ENCODE measurements at regions not wholly inside any gene's neighbourhood (a gene's known extent, or its start where the extent isn't known, plus 50 kb on each side); places are given as distances from the start of the nearest gene placed in this dataset.

GRCh38 chr21:43269957-43270705 lies 101.3 kb downstream of the CRYAA start:
- H3K4me1 ChIP-seq = no peaks in the 10 kb centered on the region
- H3K36me3 ChIP-seq = no peaks in the 10 kb centered on the region
- DNase-seq = no peak
- no peak overlapping the region for H3K27ac ChIP-seq
- H3K9me3 ChIP-seq = no peaks in the 10 kb centered on the region
- no peak for TF ChIP-seq POLR2A (IDR thresholded peaks at IDR 0.05)
- TF ChIP-seq CTCF (IDR thresholded peaks at IDR 0.05) = no peak
- H3K27me3 ChIP-seq = no peaks in the 10 kb centered on the region
- H3K4me3 ChIP-seq = no peak overlapping the region

GRCh38 chr21:43269440-43269839 lies 100.6 kb downstream of the CRYAA start:
- peak in 1 of 3 donors; percentile 30 for DNase-seq
- no peak overlapping the region for H3K27ac ChIP-seq
- H3K4me3 ChIP-seq = no peak overlapping the region
- H3K36me3 ChIP-seq = no peaks in the 10 kb centered on the region
- peak in 2 of 6 experiments; percentile 12 to 15 for TF ChIP-seq CTCF (IDR thresholded peaks at IDR 0.05)
- no peak for TF ChIP-seq POLR2A (IDR thresholded peaks at IDR 0.05)
- H3K4me1 ChIP-seq = no peaks in the 10 kb centered on the region
- H3K9me3 ChIP-seq = no peaks in the 10 kb centered on the region
- H3K27me3 ChIP-seq = no peaks in the 10 kb centered on the region

GRCh38 chr21:43268804-43269186 lies 100.0 kb downstream of the CRYAA start:
- TF ChIP-seq POLR2A (IDR thresholded peaks at IDR 0.05) (no peak), CTCF (IDR thresholded peaks at IDR 0.05) (no peak)
- Histone ChIP-seq H3K9me3 (no peaks in the 10 kb centered on the region), H3K4me1 (no peaks in the 10 kb centered on the region), H3K27ac (no peak overlapping the region), H3K4me3 (no peak overlapping the region), H3K27me3 (no peaks in the 10 kb centered on the region), H3K36me3 (no peaks in the 10 kb centered on the region)
- DNase-seq = no peak

GRCh38 chr21:43268086-43268803 lies 99.4 kb downstream of the CRYAA start:
- no peaks in the 10 kb centered on the region for H3K27me3 ChIP-seq
- H3K36me3 ChIP-seq = no peaks in the 10 kb centered on the region
- no peak for DNase-seq
- no peaks in the 10 kb centered on the region for H3K4me1 ChIP-seq
- no peaks in the 10 kb centered on the region for H3K9me3 ChIP-seq
- no peak overlapping the region for H3K27ac ChIP-seq
- H3K4me3 ChIP-seq = no peak overlapping the region
- no peak for TF ChIP-seq CTCF (IDR thresholded peaks at IDR 0.05)
- no peak for TF ChIP-seq POLR2A (IDR thresholded peaks at IDR 0.05)

- DNase-seq = no peak
- Histone ChIP-seq H3K4me1 (no peaks in the 10 kb centered on the region), H3K4me3 (no peak overlapping the region), H3K27ac (no peak overlapping the region), H3K9me3 (no peaks in the 10 kb centered on the region), H3K36me3 (no peaks in the 10 kb centered on the region), H3K27me3 (no peaks in the 10 kb centered on the region)
- no peak for TF ChIP-seq CTCF (IDR thresholded peaks at IDR 0.05)
- TF ChIP-seq POLR2A (IDR thresholded peaks at IDR 0.05) = no peak
Observed at GRCh38 chr21:43267391-43268085, 98.7 kb downstream of the CRYAA start.
